OCI-LY7 (cell line): ENCODE measurements at regions not wholly inside any gene's neighbourhood (a gene's known extent, or its start where the extent isn't known, plus 50 kb on each side); places are given as distances from the start of the nearest gene placed in this dataset.

Experiments
- BruUV-seq: library from RNA; stranded (reverse); fragments of 400-500 nt; replicated peaks from 2 replicates; lab custom pipeline; 2021; lab: Mats Ljungman, UMichigan
- CTCF ChIA-PET: fragments of 300-600 bp; sonication (Branson Sonifier 250); formaldehyde crosslinking; loops from one replicate; lab custom pipeline; 2022; ENCODE audit warnings: antibody characterized with exemption; ENCODE audit not compliant: unreplicated experiment; lab: Charles Lee
- POLR2A ChIA-PET: fragments of 300-600 bp; sonication (Branson Sonifier 250); formaldehyde crosslinking; loops from one replicate; lab custom pipeline; 2022; ENCODE audit warnings: antibody characterized with exemption; lab: Charles Lee
- DNase-seq: peaks from one replicate; pipeline ENCODE4 v3.0.0-alpha.2; 2015; ENCODE audit warnings: low spot score
- H2AFZ ChIP-seq: fragments of 200-600 bp; sonication (generic), shearing (Covaris generic); 2 replicates; pipeline ENCODE4 v1.6.1; 2014; ENCODE audit warnings: mild to moderate bottlenecking, antibody characterized with exemption, low read length, moderate library complexity
- H3K27ac ChIP-seq: fragments of 200-600 bp; sonication (generic); 2 replicates; pipeline ENCODE4 v1.5.1; 2014; ENCODE audit warnings: mixed run types, low read depth, mild to moderate bottlenecking, moderate library complexity, low read length, inconsistent platforms; ENCODE audit not compliant: poor library complexity, severe bottlenecking
- H3K36me3 ChIP-seq: fragments of 200-600 bp; sonication (generic); 2 replicates; pipeline ENCODE4 v1.6.1; 2014; ENCODE audit warnings: mild to moderate bottlenecking, antibody characterized with exemption, low read length, moderate library complexity, mixed read lengths; ENCODE audit not compliant: insufficient read depth
- H3K4me1 ChIP-seq: fragments of 200-600 bp; sonication (generic); 2 replicates; pipeline ENCODE4 v1.5.1; 2014; ENCODE audit warnings: mild to moderate bottlenecking, low read length; ENCODE audit not compliant: insufficient read depth, poor library complexity, severe bottlenecking
- H3K4me2 ChIP-seq: fragments of 200-600 bp; sonication (generic); 2 replicates; pipeline ENCODE4 v1.6.1; 2014; ENCODE audit warnings: mild to moderate bottlenecking, low read length
- H3K4me3 ChIP-seq: fragments of 200-600 bp; sonication (generic); 2 replicates; pipeline ENCODE4 v1.5.1; 2014; ENCODE audit warnings: mild to moderate bottlenecking, low read depth, low read length; ENCODE audit not compliant: poor library complexity, severe bottlenecking
- H3K79me2 ChIP-seq: fragments of 200-600 bp; sonication (generic); 2 replicates; pipeline ENCODE4 v1.6.1; 2016; ENCODE audit warnings: low read depth, mild to moderate bottlenecking, low read length, moderate library complexity, mixed read lengths; ENCODE audit not compliant: insufficient read depth
- H3K9me2 ChIP-seq: fragments of 200-600 bp; sonication (generic); 2 replicates; pipeline ENCODE4 v1.6.1; 2016; ENCODE audit warnings: mild to moderate bottlenecking, low read length, mixed read lengths; ENCODE audit not compliant: insufficient read depth
- H3K9me3 ChIP-seq: fragments of 200-600 bp; sonication (generic); 2 replicates; pipeline ENCODE4 v1.6.1; 2014; ENCODE audit warnings: mild to moderate bottlenecking, mixed run types, low read length, mixed read lengths
- H4K20me1 ChIP-seq: fragments of 200-600 bp; sonication (generic); 2 replicates; pipeline ENCODE4 v1.6.1; 2014; ENCODE audit warnings: mild to moderate bottlenecking, antibody characterized with exemption, low read length, moderate library complexity, mixed read lengths; ENCODE audit not compliant: insufficient read depth
- EZH2phosphoT487 ChIP-seq: fragments of 200-600 bp; sonication (generic); IDR thresholded peaks from 2 replicates; pipeline ENCODE4 v1.6.1; 2018; ENCODE audit warnings: low read depth, borderline replicate concordance, mild to moderate bottlenecking, mixed run types, antibody characterized with exemption, low read length, moderate library complexity, mixed read lengths
- intact Hi-C: fragments of 100-400 bp; cut with micrococcal nuclease; formaldehyde crosslinking; loops from one replicate; pipeline ENCODE4 v1.10.0; 2022; ENCODE audit not compliant: unreplicated experiment
- TF ChIP-seq, protein P1 (sequence below): fragments of 200-600 bp; sonication (generic); conservative IDR thresholded peaks from 2 replicates; pipeline ENCODE4 v1.5.1; 2014; ENCODE audit warnings: mild to moderate bottlenecking, antibody characterized with exemption, low read length, moderate library complexity, mixed read lengths

DNA sequence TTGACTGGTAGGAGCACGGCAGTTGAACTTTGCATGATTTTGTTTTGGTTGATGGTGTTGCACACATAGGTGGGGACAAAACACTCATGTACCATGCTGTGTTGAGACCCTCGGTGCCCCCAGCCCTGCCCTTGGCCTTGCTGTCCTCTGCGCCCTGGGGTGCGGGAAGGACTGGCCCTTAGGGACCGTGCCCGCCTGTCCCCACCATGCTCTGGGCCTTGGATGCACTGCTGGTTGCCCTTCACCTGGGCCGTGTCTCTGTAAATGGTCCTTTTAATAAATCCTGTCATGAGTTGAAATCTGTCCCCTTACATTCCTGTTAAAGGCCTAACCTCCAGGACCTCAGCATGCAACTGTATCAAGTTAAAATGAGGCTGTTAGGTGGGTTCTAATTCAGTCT, 102.3 kb upstream of the ANO1 start:
- BruUV-seq = no TSS peak

DNA sequence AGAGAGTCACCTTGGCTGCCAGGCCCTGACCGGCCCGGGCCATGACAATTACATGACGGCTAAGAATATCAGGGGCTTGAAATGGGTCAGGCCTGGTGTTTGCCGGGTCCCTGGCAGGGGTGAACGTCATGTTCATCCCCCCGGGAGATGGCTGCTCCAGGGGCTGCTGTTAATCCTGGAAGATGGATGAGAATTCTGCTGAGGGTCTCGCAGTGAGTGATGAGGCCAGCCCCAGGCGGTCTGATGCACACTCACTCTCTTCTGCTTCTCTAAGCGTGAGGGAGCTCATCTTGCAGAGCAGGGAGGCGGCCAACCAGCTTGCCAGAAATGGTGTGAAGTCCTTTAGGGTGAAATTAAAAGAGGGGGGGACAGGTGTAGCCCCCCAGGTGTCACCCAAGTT, 101.3 kb upstream of the ANO1 start:
- H3K9me2 ChIP-seq = no peaks in the 10 kb centered on the region
- no peak overlapping the region for H3K4me2 ChIP-seq
- H3K4me3 ChIP-seq = no peak overlapping the region
- intact Hi-C loops = no loop called here
- TF ChIP-seq, protein P1, sequence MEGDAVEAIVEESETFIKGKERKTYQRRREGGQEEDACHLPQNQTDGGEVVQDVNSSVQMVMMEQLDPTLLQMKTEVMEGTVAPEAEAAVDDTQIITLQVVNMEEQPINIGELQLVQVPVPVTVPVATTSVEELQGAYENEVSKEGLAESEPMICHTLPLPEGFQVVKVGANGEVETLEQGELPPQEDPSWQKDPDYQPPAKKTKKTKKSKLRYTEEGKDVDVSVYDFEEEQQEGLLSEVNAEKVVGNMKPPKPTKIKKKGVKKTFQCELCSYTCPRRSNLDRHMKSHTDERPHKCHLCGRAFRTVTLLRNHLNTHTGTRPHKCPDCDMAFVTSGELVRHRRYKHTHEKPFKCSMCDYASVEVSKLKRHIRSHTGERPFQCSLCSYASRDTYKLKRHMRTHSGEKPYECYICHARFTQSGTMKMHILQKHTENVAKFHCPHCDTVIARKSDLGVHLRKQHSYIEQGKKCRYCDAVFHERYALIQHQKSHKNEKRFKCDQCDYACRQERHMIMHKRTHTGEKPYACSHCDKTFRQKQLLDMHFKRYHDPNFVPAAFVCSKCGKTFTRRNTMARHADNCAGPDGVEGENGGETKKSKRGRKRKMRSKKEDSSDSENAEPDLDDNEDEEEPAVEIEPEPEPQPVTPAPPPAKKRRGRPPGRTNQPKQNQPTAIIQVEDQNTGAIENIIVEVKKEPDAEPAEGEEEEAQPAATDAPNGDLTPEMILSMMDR = no peak
- no peak for TF ChIP-seq EZH2phosphoT487
- H3K27ac ChIP-seq = no peak overlapping the region
- H3K4me1 ChIP-seq = peaks cover 4% of the 10 kb centered on the region
- H3K36me3 ChIP-seq = no peaks in the 10 kb centered on the region
- no peak for DNase-seq
- no peak overlapping the region for H2AFZ ChIP-seq
- POLR2A ChIA-PET = no interaction called here
- BruUV-seq = no TSS peak
- CTCF ChIA-PET = no interaction called here
- H4K20me1 ChIP-seq = no peaks in the 10 kb centered on the region
- no peaks in the 10 kb centered on the region for H3K79me2 ChIP-seq
- H3K9me3 ChIP-seq = no peaks in the 10 kb centered on the region

More for the DNA sequence above, 102.3 kb upstream of the ANO1 start:
- ChIA-PET POLR2A (no interaction called here), CTCF (no interaction called here)
- Histone ChIP-seq H3K9me2 (no peaks in the 10 kb centered on the region), H3K27ac (no peak overlapping the region), H3K4me1 (peaks cover 4% of the 10 kb centered on the region), H3K4me3 (no peak overlapping the region), H3K9me3 (no peaks in the 10 kb centered on the region), H3K36me3 (no peaks in the 10 kb centered on the region), H3K4me2 (no peak overlapping the region), H3K79me2 (no peaks in the 10 kb centered on the region), H4K20me1 (no peaks in the 10 kb centered on the region), H2AFZ (no peak overlapping the region)
- intact Hi-C loops = no loop called here
- DNase-seq = no peak
- TF ChIP-seq, protein P1 = no peak
- TF ChIP-seq EZH2phosphoT487 = no peak

DNA sequence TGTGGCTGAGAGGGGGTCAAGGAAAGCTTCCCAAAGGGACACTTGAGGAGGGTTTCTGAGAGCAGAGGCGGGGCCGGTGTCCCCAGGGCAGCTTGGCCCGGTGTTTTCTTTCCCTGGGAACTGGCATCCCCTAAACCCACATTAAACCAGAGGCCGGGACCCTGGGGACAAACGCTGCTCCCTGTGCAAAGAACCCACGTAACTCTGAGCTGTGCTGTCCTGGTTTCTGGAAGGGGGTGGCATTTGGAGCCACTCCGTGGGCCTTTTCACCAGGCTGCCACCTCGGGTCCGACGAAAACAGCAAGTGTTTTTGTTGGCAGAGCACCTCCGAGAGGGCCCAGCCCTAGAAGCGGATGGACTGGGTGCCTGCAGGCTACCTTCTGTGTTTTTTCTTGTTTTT, 100.2 kb upstream of the ANO1 start:
- POLR2A ChIA-PET = no interaction called here

More for the DNA sequence above, 100.2 kb upstream of the ANO1 start:
- Histone ChIP-seq H2AFZ (no peak overlapping the region), H3K4me3 (no peak overlapping the region), H3K4me1 (no peaks in the 10 kb centered on the region), H3K36me3 (no peaks in the 10 kb centered on the region), H3K79me2 (no peaks in the 10 kb centered on the region), H3K9me3 (no peaks in the 10 kb centered on the region), H3K4me2 (no peak overlapping the region), H4K20me1 (no peaks in the 10 kb centered on the region), H3K27ac (no peak overlapping the region), H3K9me2 (no peaks in the 10 kb centered on the region)
- CTCF ChIA-PET = no interaction called here
- BruUV-seq = no TSS peak
- intact Hi-C loops = no loop called here
- TF ChIP-seq EZH2phosphoT487 = no peak
- TF ChIP-seq, protein P1 = no peak
- DNase-seq = no peak
